Lower lobe of right lung (tissue), 2 donors: ENCODE measurements at regions not wholly inside any gene's neighbourhood (a gene's known extent, or its start where the extent isn't known, plus 50 kb on each side); places are given as distances from the start of the nearest gene placed in this dataset.

Source experiments
- ATAC-seq, 2 donors: fragments of 200-7000 bp; cut with Tn5 transposase; one replicate each; pipeline ENCODE4 v1.9.1; 2020 to 2022; ENCODE audit warnings: mild to moderate bottlenecking in 2 of 2, moderate library complexity in 2 of 2
- DNase-seq: peaks from one replicate; pipeline ENCODE4 v3.0.0-alpha.2; 2020
- H3K27ac ChIP-seq: fragments of 200-600 bp; one replicate; pipeline ENCODE4 v1.8.0; 2022
- H3K27me3 ChIP-seq: fragments of 200-600 bp; one replicate; pipeline ENCODE4 v1.8.0; 2022; ENCODE audit warnings: low read depth
- H3K36me3 ChIP-seq: fragments of 200-600 bp; one replicate; pipeline ENCODE4 v1.8.0; 2022; ENCODE audit warnings: mild to moderate bottlenecking
- H3K4me1 ChIP-seq: fragments of 200-600 bp; one replicate; pipeline ENCODE4 v1.8.0; 2022
- H3K4me3 ChIP-seq: fragments of 200-600 bp; one replicate; pipeline ENCODE4 v1.8.0; 2022; ENCODE audit warnings: mild to moderate bottlenecking
- H3K9me3 ChIP-seq: fragments of 200-600 bp; one replicate; pipeline ENCODE4 v1.8.0; 2022
- intact Hi-C: fragments of 100-400 bp; cut with DNase I; formaldehyde crosslinking; loops from one replicate; pipeline ENCODE4 v1.11.0; 2022
- TF ChIP-seq, protein P1 (sequence below): fragments of 200-600 bp; IDR thresholded peaks from one replicate; pipeline ENCODE4 v1.8.0; 2022; ENCODE audit warnings: antibody characterized with exemption, mild to moderate bottlenecking
- donor health status: DM: no; HTN: yes; CAD: no; lungs with severe emphysema.

DNA sequence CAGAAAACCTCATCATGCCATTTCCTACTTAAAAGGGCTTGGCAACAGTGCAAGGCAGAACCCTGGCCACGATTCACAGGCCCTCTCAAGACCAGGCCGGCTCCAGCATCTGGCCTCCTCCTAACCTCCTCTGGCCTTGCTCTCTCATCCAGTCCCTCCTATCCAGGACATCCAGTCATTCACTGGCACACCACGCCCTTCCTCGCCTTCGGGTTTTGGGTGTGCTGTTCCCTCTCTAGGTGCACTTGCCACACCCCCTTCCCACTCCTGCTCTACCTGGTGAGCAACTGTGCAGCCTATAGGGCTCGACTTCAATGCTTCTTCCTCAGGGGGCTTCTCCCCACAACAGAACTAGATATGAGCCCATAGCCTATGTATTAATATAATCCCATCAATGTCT lies 317.1 kb downstream of the ARRDC4 start:
- Histone ChIP-seq H3K27ac (no peak overlapping the region), H3K9me3 (no peaks in the 10 kb centered on the region), H3K27me3 (no peaks in the 10 kb centered on the region), H3K4me1 (no peaks in the 10 kb centered on the region), H3K36me3 (no peaks in the 10 kb centered on the region), H3K4me3 (no peak overlapping the region)
- intact Hi-C loops = no loop called here
- DNase-seq = no peak
- ATAC-seq = no peak
- TF ChIP-seq, protein P1, sequence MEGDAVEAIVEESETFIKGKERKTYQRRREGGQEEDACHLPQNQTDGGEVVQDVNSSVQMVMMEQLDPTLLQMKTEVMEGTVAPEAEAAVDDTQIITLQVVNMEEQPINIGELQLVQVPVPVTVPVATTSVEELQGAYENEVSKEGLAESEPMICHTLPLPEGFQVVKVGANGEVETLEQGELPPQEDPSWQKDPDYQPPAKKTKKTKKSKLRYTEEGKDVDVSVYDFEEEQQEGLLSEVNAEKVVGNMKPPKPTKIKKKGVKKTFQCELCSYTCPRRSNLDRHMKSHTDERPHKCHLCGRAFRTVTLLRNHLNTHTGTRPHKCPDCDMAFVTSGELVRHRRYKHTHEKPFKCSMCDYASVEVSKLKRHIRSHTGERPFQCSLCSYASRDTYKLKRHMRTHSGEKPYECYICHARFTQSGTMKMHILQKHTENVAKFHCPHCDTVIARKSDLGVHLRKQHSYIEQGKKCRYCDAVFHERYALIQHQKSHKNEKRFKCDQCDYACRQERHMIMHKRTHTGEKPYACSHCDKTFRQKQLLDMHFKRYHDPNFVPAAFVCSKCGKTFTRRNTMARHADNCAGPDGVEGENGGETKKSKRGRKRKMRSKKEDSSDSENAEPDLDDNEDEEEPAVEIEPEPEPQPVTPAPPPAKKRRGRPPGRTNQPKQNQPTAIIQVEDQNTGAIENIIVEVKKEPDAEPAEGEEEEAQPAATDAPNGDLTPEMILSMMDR = no peak

DNA sequence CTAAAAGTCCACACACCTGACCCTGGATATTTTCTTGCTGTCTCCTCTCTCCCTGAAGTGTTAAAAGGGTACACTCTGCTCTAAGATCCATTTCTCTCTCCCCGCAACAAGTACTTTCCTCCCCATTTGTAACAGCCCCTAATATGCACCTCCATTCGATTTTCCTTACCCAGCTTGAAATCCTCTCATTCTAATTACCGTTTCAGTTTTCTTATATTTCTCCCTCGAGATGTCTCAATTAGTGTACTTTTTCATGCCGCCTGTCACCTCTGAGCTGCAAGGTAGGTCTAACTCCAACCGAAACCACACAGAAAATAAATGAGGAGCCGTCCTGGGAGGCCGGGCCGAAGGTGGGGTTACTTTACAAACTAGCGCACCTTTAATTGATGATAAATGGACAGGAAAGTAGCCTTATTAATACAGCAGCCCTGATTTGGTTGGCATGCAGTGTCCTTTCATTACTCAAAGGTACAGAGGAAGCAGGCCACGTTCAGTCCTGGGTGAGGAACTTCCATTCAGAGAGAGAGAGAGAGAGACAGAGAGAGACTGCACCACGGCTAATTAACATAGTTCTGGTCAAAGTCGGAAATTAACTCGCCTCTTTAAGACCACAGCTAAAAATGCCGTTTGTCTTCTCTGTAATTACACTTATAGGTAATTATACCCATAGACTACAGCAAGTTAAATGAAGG lies 319.9 kb downstream of the ARRDC4 start:
- TF ChIP-seq, protein P1 = no peak
- intact Hi-C loops = no loop called here
- H3K4me3 ChIP-seq = no peak overlapping the region
- no peak overlapping the region for H3K27ac ChIP-seq
- no peaks in the 10 kb centered on the region for H3K36me3 ChIP-seq
- no peaks in the 10 kb centered on the region for H3K9me3 ChIP-seq
- DNase-seq (no peak), ATAC-seq (no peak)
- no peaks in the 10 kb centered on the region for H3K27me3 ChIP-seq
- H3K4me1 ChIP-seq = no peaks in the 10 kb centered on the region

- DNase-seq (no peak), ATAC-seq (no peak)
- peaks cover under 1% of the 10 kb centered on the region for H3K27me3 ChIP-seq
- H3K4me1 ChIP-seq = no peaks in the 10 kb centered on the region
- intact Hi-C loops = no loop called here
- no peak overlapping the region for H3K4me3 ChIP-seq
- H3K9me3 ChIP-seq = no peaks in the 10 kb centered on the region
- H3K27ac ChIP-seq = no peak overlapping the region
- H3K36me3 ChIP-seq = no peaks in the 10 kb centered on the region
- TF ChIP-seq, protein P1 = no peak
Observed at GRCh38 chr15:98281130-98281529, 320.6 kb downstream of the ARRDC4 start.

DNA sequence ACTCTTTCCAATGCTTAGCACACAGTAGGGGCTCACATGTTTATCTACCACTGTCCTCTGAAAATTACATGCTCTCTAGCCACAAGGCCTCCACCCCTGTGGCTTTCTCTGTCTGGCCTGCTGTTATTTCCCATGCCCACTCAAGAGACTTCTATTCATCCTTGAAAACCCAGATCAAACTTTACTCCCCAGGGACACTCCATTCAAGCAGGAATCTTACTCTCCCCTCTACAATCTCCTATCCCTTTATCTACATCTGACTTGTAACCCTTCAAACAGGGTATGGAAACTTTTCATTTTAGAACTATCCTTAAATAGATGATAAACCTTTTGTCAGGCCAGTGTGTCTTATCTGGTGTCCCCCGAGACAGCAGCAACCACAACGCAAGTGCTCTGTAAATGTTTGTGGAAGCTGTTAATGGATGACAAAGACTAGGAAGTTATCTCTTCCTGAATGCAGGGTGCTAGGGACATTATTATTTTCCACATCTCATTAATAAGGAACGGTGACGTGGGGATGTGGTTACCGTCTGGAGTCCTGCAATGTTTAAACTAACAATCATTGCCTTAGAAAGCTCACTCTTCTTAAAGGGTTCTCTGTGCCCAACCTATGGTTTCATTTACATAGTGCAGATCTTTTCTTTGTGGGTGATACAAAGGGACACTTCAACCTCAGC lies 322.3 kb downstream of the ARRDC4 start:
- Histone ChIP-seq H3K36me3 (no peaks in the 10 kb centered on the region), H3K4me1 (no peaks in the 10 kb centered on the region), H3K27ac (no peak overlapping the region), H3K9me3 (no peaks in the 10 kb centered on the region), H3K27me3 (peaks cover 7% of the 10 kb centered on the region), H3K4me3 (no peak overlapping the region)
- no peak for DNase-seq
- ATAC-seq = no peak
- TF ChIP-seq, protein P1 = no peak
- intact Hi-C loops = no loop called here

GRCh38 chr15:98286200-98286599 lies 325.7 kb downstream of the ARRDC4 start:
- DNase-seq (no peak), ATAC-seq (no peak)
- Histone ChIP-seq H3K27me3 (peaks cover 36% of the 10 kb centered on the region), H3K4me1 (no peaks in the 10 kb centered on the region), H3K27ac (no peak overlapping the region), H3K36me3 (no peaks in the 10 kb centered on the region), H3K4me3 (no peak overlapping the region), H3K9me3 (no peaks in the 10 kb centered on the region)
- TF ChIP-seq, protein P1 = no peak
- intact Hi-C loops = no loop called here
